ENCODE measurements at regions not wholly inside any gene's neighbourhood (a gene's known extent, or its start where the extent isn't known, plus 50 kb on each side); places are given as distances from the start of the nearest gene placed in this dataset.

- no peak for TF ChIP-seq CTCF (IDR thresholded peaks at IDR 0.05; ENCODE audit: low read depth, low read length)
- no peak for TF ChIP-seq EZH2phosphoT487 (IDR thresholded peaks at IDR 0.05; ENCODE audit: low read depth)
These were observed 72.9 kb downstream of the TSN start for GRCh38 chr2:121828281-121828731.

Measured in OCI-LY3 (cell line).